Coronary artery (tissue), 2 donors: ENCODE measurements at regions not wholly inside any gene's neighbourhood (a gene's known extent, or its start where the extent isn't known, plus 50 kb on each side); places are given as distances from the start of the nearest gene placed in this dataset.

Source experiments
- DNase-seq: peaks from one replicate; pipeline ENCODE4 v3.0.0-alpha.2; 2017; ENCODE audit warnings: low spot score
- H3K27ac ChIP-seq, 2 donors: fragments of 200-600 bp; sonication (generic); one replicate each; pipeline ENCODE4 v1.5.1; 2016 to 2019
- H3K4me3 ChIP-seq: fragments of 200-600 bp; sonication (generic); 2 replicates; pipeline ENCODE4 v1.5.1; 2016; ENCODE audit warnings: mild to moderate bottlenecking, moderate library complexity
- CTCF ChIP-seq: fragments of 200-600 bp; sonication (generic); IDR thresholded peaks from one replicate; pipeline ENCODE4 v1.5.1; 2019; ENCODE audit warnings: antibody characterized with exemption

GRCh38 chr15:93158097-93158900 is 69.3 kb upstream of the RGMA start:
- H3K4me3 ChIP-seq = no peak overlapping the region
- H3K27ac ChIP-seq = no peak overlapping the region
- no peak for DNase-seq
- no peak for TF ChIP-seq CTCF

- no peak for DNase-seq
- no peak overlapping the region for H3K27ac ChIP-seq
- TF ChIP-seq CTCF = no peak
- no peak overlapping the region for H3K4me3 ChIP-seq
Observed at GRCh38 chr15:93154666-93155065, 65.7 kb upstream of the RGMA start.

GRCh38 chr15:93152951-93153350 is 63.9 kb upstream of the RGMA start:
- Histone ChIP-seq H3K27ac (no peak overlapping the region), H3K4me3 (no peak overlapping the region)
- no peak for TF ChIP-seq CTCF
- no peak for DNase-seq

DNA sequence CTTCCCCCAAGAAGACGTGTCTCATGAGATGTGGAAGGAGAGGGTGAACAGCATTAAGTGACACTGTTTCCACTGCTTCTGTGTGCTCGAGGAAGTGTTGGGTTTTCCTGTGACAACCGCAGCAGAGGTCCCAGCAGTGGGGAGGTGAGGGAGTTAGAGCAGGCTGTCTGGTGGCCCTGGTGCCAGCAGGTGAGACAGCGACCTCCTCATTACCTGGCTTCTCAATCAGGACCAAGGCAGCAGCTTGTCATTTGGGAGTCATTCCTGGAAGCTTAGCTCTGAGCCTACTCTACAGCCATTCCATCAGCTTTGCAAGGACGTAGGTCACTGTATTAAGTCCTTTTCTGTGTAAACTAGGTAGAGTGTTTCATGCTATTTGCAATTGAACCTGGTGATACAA is 63.3 kb upstream of the RGMA start:
- Histone ChIP-seq H3K4me3 (no peak overlapping the region), H3K27ac (no peak overlapping the region)
- no peak for DNase-seq
- TF ChIP-seq CTCF = no peak

DNA sequence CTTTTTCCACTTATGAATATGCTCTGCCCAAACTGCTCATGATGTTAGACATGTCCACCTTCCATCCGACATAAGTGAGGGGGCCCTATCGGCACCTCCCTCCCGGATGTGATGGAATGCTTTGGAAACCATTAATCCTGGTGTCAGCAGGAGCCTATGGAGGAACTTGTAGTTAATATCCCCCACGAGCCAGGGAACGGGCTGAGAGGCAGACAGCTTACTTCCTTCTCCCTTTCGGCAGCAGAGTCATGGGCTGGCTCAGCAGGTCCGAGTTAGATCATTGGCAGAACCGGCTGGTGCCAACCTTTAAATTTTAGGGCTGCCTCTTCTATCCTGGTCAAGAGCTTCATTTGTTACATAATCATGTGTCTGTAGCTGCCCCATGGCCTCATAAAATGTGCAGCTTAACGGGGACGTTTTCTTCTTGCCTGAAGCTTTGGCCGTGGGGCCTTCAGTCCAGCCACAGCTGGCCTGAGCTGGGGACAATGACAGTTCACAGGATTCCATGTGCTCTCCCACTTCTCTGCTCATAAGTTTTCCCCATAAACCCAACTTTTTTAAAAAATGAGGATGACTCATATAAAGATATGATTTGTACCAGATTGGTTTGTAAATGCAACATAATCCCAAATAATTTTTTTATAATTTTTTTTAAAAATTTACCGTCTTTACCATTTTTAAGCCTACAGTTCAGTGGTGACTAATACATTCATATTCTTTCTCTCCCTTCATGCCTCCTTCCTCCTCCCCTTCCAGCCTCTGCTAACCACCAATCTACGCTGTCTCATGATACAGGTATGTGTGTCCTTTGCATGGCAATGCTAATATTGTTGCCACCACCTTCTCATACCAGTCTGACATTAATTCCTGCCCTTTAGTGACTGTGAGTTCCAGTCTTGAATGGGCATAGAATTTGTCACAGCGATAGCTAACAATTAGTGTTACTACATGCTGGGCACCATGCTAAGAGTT is 62.2 kb upstream of the RGMA start:
- no peak overlapping the region for H3K4me3 ChIP-seq
- H3K27ac ChIP-seq = no peak overlapping the region
- no peak for DNase-seq
- TF ChIP-seq CTCF = no peak

DNA sequence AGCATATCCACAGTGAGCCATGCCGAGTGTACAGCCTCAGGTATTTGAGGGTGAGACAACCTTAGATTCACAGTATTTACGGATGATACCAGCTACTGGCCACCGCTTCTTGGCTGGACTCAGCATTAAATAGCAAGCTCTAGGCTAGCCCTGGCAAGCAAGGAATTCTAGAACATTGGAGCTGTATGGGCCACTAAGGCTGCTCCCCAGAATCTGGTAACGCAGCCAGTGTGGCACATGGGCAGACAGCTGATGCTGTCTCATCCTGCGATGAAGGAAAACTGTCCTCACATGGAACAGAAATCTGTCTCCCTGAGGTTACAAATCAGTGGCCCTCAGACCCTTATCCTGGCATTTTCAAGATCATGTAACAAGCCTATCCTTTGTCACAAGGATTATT is 57.6 kb upstream of the RGMA start:
- no peak for DNase-seq
- no peak for TF ChIP-seq CTCF
- Histone ChIP-seq H3K4me3 (no peak overlapping the region), H3K27ac (no peak overlapping the region)
